ENCODE measurements at regions not wholly inside any gene's neighbourhood (a gene's known extent, or its start where the extent isn't known, plus 50 kb on each side); places are given as distances from the start of the nearest gene placed in this dataset.
A peak's percentile ranks its signal among the peaks of the same experiment; 100 is the strongest.

- H3K4me3 ChIP-seq (ENCODE audit: low read depth, low read length) = no peak overlapping the region
- DNase-seq (ENCODE audit: low read depth) = peak; percentile 40
- TF ChIP-seq, protein P1, sequence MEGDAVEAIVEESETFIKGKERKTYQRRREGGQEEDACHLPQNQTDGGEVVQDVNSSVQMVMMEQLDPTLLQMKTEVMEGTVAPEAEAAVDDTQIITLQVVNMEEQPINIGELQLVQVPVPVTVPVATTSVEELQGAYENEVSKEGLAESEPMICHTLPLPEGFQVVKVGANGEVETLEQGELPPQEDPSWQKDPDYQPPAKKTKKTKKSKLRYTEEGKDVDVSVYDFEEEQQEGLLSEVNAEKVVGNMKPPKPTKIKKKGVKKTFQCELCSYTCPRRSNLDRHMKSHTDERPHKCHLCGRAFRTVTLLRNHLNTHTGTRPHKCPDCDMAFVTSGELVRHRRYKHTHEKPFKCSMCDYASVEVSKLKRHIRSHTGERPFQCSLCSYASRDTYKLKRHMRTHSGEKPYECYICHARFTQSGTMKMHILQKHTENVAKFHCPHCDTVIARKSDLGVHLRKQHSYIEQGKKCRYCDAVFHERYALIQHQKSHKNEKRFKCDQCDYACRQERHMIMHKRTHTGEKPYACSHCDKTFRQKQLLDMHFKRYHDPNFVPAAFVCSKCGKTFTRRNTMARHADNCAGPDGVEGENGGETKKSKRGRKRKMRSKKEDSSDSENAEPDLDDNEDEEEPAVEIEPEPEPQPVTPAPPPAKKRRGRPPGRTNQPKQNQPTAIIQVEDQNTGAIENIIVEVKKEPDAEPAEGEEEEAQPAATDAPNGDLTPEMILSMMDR (IDR thresholded peaks at IDR 0.05; ENCODE audit: insufficient read depth, low read length) = peak; percentile 12
These were observed 56.8 kb upstream of the PLXNC1 start for GRCh38 chr12:94091624-94092023.

DNA sequence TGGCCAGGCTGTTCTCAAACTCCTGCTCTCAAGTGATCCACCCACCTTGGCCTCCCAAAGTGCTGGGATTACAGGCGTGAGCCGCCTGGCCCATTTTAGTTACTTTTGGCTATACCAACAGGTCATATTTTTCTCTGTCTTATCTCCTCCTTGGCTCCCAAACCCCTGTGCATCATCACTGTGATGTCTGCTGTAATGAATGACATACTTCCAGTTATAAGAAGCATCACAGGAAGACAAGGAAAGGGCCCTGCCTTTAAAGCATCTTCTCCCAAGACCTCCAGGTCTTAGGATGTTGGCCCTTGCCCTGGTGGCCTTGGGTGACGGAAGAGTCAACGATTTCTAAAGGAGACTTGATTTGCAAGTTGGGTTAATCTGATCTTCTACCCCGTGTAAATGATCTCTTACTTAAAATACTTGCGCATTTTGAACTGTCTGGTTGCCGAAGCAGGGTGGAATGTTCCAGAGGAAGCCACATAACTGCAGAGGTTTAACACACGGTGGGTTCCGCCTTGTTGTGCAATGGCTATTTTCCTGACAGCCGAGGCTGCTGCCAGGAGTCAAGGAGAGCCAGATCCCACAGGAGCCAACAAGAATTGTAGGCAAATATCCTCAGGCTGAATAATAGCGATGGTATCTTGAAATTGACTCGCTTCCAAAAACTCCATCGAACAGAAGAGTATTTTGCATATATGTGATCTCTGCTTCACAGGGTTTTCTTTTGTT, 55.7 kb upstream of the PLXNC1 start:
- DNase-seq (ENCODE audit: low read depth) = peak; percentile 99
- TF ChIP-seq, protein P1 (IDR thresholded peaks at IDR 0.05; ENCODE audit: insufficient read depth, low read length) = no peak
- no peak overlapping the region for H3K4me3 ChIP-seq (ENCODE audit: low read depth, low read length)

GRCh38 chr12:94094700-94095099, 53.7 kb upstream of the PLXNC1 start:
- no peak for DNase-seq (ENCODE audit: low read depth)
- H3K4me3 ChIP-seq (ENCODE audit: low read depth, low read length) = no peak overlapping the region
- TF ChIP-seq, protein P1 (IDR thresholded peaks at IDR 0.05; ENCODE audit: insufficient read depth, low read length) = no peak

- TF ChIP-seq, protein P1 (IDR thresholded peaks at IDR 0.05; ENCODE audit: insufficient read depth, low read length) = no peak
- DNase-seq (ENCODE audit: low read depth) = no peak
- no peak overlapping the region for H3K4me3 ChIP-seq (ENCODE audit: low read depth, low read length)
These were observed 52.8 kb upstream of the PLXNC1 start for GRCh38 chr12:94095618-94096017.

- TF ChIP-seq, protein P1 (IDR thresholded peaks at IDR 0.05; ENCODE audit: insufficient read depth, low read length) = no peak
- peak; percentile 73 for DNase-seq (ENCODE audit: low read depth)
- H3K4me3 ChIP-seq (ENCODE audit: low read depth, low read length) = no peak overlapping the region
These were observed 49.9 kb upstream of the PLXNC1 start for GRCh38 chr12:94098466-94098865.
